ENCODE measurements at regions not wholly inside any gene's neighbourhood (a gene's known extent, or its start where the extent isn't known, plus 50 kb on each side); places are given as distances from the start of the nearest gene placed in this dataset.

DNA sequence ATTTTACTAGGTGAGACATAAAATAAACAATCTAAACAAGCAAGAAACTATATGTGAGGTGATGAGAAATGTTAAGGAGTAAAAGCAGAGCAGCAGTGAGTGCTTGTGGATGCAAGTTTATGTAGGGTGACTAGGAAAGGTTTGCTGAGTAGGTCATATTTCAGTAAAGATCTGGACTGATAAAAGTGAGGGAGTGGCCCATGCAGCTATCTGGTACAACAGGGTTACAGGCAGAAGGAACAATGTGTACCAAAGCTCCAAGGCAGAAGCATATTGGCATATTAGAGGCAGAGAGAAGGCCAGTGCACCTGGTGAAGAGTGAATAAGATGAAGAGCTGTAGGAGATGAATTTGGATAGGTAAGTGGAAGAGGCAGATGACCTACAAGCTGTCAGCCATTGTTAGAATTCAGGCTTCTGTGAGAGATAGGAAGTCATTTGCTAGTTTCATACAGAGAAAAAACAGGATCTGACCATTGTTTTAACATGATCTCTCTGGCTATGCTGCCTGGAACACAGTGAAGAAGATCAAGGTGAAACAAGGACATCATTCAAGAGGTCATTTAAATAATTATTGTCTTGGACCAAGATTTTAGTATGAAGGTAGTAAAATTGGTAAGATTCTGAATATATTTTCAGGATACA lies 274.6 kb downstream of the ANKRD50 start:
- Mint-ChIP-seq H3K27ac (peak overlapping the region; percentile 4), H3K9me3 (no peaks in the 10 kb centered on the region), H3K36me3 (no peaks in the 10 kb centered on the region), H3K27me3 (no peaks in the 10 kb centered on the region), H3K4me3 (no peak overlapping the region), H3K4me1 (ENCODE audit: unreplicated experiment) (peaks cover 6% of the 10 kb centered on the region)
- no peak for DNase-seq (ENCODE audit: extremely low spot score, unreplicated experiment)
- TF ChIP-seq, protein P1, sequence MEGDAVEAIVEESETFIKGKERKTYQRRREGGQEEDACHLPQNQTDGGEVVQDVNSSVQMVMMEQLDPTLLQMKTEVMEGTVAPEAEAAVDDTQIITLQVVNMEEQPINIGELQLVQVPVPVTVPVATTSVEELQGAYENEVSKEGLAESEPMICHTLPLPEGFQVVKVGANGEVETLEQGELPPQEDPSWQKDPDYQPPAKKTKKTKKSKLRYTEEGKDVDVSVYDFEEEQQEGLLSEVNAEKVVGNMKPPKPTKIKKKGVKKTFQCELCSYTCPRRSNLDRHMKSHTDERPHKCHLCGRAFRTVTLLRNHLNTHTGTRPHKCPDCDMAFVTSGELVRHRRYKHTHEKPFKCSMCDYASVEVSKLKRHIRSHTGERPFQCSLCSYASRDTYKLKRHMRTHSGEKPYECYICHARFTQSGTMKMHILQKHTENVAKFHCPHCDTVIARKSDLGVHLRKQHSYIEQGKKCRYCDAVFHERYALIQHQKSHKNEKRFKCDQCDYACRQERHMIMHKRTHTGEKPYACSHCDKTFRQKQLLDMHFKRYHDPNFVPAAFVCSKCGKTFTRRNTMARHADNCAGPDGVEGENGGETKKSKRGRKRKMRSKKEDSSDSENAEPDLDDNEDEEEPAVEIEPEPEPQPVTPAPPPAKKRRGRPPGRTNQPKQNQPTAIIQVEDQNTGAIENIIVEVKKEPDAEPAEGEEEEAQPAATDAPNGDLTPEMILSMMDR (conservative IDR thresholded peaks at IDR 0.05), result no peak

DNA sequence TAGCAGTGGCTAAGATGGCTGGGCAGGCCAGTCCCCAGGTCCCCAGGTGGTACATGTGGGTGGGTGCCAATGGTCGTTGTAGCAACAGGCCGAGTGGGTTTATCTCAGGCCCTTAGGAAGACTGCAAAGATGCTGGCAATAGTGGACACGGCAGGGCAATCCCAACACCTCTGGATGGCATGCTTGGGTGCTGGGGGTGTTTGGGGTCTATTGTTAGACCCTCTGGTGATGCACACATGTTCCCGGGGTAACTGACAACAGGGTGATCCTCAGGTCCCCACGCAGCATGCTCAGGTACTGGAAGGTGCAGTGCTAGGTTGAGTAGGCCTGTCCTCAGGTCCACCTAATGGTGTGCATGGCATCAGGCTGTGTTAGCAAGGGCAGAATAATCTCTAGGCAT lies 267.5 kb downstream of the ANKRD50 start:
- Mint-ChIP-seq H3K4me3 (no peak overlapping the region), H3K27ac (no peak overlapping the region)

DNA sequence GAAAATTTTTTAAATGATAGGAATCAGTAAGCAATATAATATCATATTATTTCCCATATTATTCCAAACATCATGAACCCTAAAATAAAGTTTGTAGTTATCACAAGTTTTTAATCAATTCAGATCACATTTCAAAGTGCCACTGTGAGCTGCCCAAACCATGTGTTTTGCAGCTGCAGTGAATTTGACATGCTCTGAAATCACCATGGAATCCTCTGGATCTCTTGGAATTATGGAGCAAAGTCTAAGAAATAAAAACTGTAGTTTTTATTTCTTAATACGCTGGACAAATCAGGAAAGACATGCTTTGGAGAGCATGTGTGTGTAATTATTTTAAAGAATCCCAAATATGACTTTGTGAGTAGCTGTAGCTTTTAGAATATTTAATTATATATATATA lies 262.7 kb downstream of the ANKRD50 start:
- Mint-ChIP-seq H3K36me3 (no peaks in the 10 kb centered on the region), H3K27ac (no peak overlapping the region), H3K4me3 (no peak overlapping the region), H3K4me1 (ENCODE audit: unreplicated experiment) (no peaks in the 10 kb centered on the region), H3K27me3 (no peaks in the 10 kb centered on the region), H3K9me3 (peaks cover 13% of the 10 kb centered on the region)
- TF ChIP-seq, protein P1 (conservative IDR thresholded peaks at IDR 0.05), result no peak
- no peak for DNase-seq (ENCODE audit: extremely low spot score, unreplicated experiment)

More for the DNA sequence above, 267.5 kb downstream of the ANKRD50 start:
- TF ChIP-seq, protein P1 (conservative IDR thresholded peaks at IDR 0.05), result no peak
- Mint-ChIP-seq H3K27me3 (no peaks in the 10 kb centered on the region), H3K9me3 (peaks cover 20% of the 10 kb centered on the region), H3K4me1 (ENCODE audit: unreplicated experiment) (no peaks in the 10 kb centered on the region), H3K36me3 (no peaks in the 10 kb centered on the region)
- no peak for DNase-seq (ENCODE audit: extremely low spot score, unreplicated experiment)

DNA sequence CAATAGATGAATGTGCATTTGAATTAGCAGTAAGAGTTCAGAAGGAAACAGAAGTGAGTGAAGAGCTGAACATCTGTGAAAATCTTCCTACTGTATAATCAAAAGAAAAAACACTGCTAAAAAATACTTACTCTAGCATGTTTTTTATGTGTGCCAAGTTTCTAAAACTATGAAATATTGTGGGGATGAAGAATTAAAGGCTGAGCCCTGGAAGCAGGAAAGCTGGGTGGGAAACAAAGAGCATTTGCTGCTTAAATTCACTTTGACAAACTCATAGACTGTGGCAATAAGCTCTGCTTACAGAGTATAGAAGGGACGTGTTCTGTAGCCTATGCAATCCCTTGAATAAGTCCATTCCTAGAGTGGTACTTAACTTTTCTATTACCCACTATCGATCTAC lies 261.7 kb downstream of the ANKRD50 start:
- Mint-ChIP-seq H3K4me3 (no peak overlapping the region), H3K4me1 (ENCODE audit: unreplicated experiment) (no peaks in the 10 kb centered on the region), H3K27ac (no peak overlapping the region), H3K27me3 (no peaks in the 10 kb centered on the region), H3K36me3 (no peaks in the 10 kb centered on the region), H3K9me3 (peaks cover 13% of the 10 kb centered on the region)
- TF ChIP-seq, protein P1 (conservative IDR thresholded peaks at IDR 0.05), result no peak
- DNase-seq (ENCODE audit: extremely low spot score, unreplicated experiment), result no peak

DNA sequence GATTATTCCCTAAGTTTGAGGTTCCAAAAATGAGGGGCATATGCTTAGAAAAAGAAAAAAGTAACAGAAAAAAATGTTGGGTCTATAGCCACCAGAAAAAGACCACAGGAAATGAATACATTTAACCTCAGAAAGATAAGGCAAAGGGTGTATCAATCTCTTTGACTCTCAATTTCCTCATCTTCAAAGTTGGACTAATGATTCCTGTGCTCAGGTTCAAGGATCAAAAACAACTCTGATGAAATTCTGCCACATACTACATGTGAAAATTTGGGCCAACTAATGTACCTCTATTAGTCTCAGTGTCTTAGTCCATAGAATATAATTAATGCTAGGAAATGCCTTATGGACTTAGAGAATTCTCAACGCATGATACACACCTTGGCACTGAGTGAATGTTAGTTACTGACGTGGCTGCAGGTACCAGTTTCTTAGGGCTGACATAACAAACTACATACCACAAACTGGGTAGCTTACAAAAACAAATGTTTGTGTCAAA lies 257.7 kb downstream of the ANKRD50 start:
- Mint-ChIP-seq H3K27me3 (no peaks in the 10 kb centered on the region), H3K4me3 (no peak overlapping the region), H3K27ac (no peak overlapping the region), H3K4me1 (ENCODE audit: unreplicated experiment) (no peaks in the 10 kb centered on the region), H3K36me3 (no peaks in the 10 kb centered on the region), H3K9me3 (peaks cover 3% of the 10 kb centered on the region)
- no peak for DNase-seq (ENCODE audit: extremely low spot score, unreplicated experiment)
- TF ChIP-seq, protein P1 (conservative IDR thresholded peaks at IDR 0.05), result no peak
